K562 (cell line): ENCODE measurements at regions not wholly inside any gene's neighbourhood (a gene's known extent, or its start where the extent isn't known, plus 50 kb on each side); places are given as distances from the start of the nearest gene placed in this dataset.

Source experiments
- CBX2 ChIP-seq: fragments of 200-600 bp; sonication (generic); IDR thresholded peaks from one replicate; pipeline ENCODE4 v1.6.1; 2012; ENCODE audit warnings: mild to moderate bottlenecking, low read length, inconsistent platforms; ENCODE audit not compliant: insufficient read depth, poor library complexity, severe bottlenecking
- E2F8 ChIP-seq: fragments of 450-650 bp; IDR thresholded peaks from 2 replicates; pipeline ENCODE4 v1.7.1; 2018; ENCODE audit warnings: mild to moderate bottlenecking, low read depth; ENCODE audit not compliant: partially characterized antibody
- MBD1 ChIP-seq: fragments of 250-450 bp; sonication (Bioruptor Pico); IDR thresholded peaks from 2 replicates; pipeline ENCODE4 v1.8.0; 2022; ENCODE audit warnings: inconsistent platforms
- NR1H2 ChIP-seq: sonication (generic); formaldehyde crosslinking; IDR thresholded peaks from 2 replicates; pipeline ENCODE4 v1.4.0; 2020; ENCODE audit warnings: mild to moderate bottlenecking, missing genetic modification reagents
- PCBP1 ChIP-seq: fragments of 200-400 bp; formaldehyde crosslinking; IDR thresholded peaks from 2 replicates; pipeline ENCODE4 v1.6.1; 2018; ENCODE audit warnings: mild to moderate bottlenecking, low read depth, low read length; ENCODE audit not compliant: poor library complexity, severe bottlenecking
- POLR2B ChIP-seq: fragments of 450-650 bp; IDR thresholded peaks from 2 replicates; pipeline ENCODE4 v1.6.1; 2018; ENCODE audit warnings: low read depth; ENCODE audit not compliant: partially characterized antibody
- RBFOX2 ChIP-seq: fragments of 200-400 bp; formaldehyde crosslinking; IDR thresholded peaks from 2 replicates; pipeline ENCODE4 v1.6.1; 2017; ENCODE audit warnings: low read depth, mild to moderate bottlenecking, low read length, moderate library complexity
- SMARCB1 ChIP-seq: IDR thresholded peaks from 2 replicates; pipeline ENCODE4 v1.6.1; 2011; ENCODE audit warnings: improper control_type of control experiment, low read depth; ENCODE audit not compliant: insufficient read length
- TCF3 ChIP-seq: sonication (generic); formaldehyde crosslinking; IDR thresholded peaks from 2 replicates; pipeline ENCODE4 v1.4.0; 2020; ENCODE audit warnings: mild to moderate bottlenecking, missing genetic modification reagents
- VEZF1 ChIP-seq: fragments of 200-800 bp; sonication (Bioruptor generic); IDR thresholded peaks from 2 replicates; pipeline ENCODE4 v1.6.1; 2017; ENCODE audit warnings: missing genetic modification characterization, missing compliant biosample characterization
- ZNF133 ChIP-seq: fragments of 250-450 bp; sonication (Bioruptor Pico); IDR thresholded peaks from 2 replicates; pipeline ENCODE4 v1.4.0; 2020; ENCODE audit warnings: mild to moderate bottlenecking

GRCh38 chr1:166705376-166706289 is 133.6 kb upstream of the POGK start (continued):
- no peak for TF ChIP-seq NR1H2
- TF ChIP-seq TCF3 (CRISPR knock-in tag), result peak; percentile 100
- TF ChIP-seq E2F8, result peak; percentile 16
- no peak for TF ChIP-seq SMARCB1
- no peak for TF ChIP-seq MBD1 (CRISPR knock-in tag)
- TF ChIP-seq CBX2, result no peak
- TF ChIP-seq POLR2B, result no peak
- TF ChIP-seq VEZF1 (CRISPR knock-in tag), result peak; percentile 79
- TF ChIP-seq PCBP1, result no peak
- no peak for TF ChIP-seq ZNF133 (CRISPR knock-in tag)
- TF ChIP-seq RBFOX2, result no peak
